NCI-H2107 treated with DMSO at 0.1 percent for 48 hours (cell line): ENCODE measurements at regions not wholly inside any gene's neighbourhood (a gene's known extent, or its start where the extent isn't known, plus 50 kb on each side); places are given as distances from the start of the nearest gene placed in this dataset.
A peak's percentile ranks its signal among the peaks of the same experiment; 100 is the strongest.

Experiments
- DNase-seq: peaks from one replicate; lab custom pipeline; 2025; ENCODE audit not compliant: unreplicated experiment; lab: John Stamatoyannopoulos, UW

DNA sequence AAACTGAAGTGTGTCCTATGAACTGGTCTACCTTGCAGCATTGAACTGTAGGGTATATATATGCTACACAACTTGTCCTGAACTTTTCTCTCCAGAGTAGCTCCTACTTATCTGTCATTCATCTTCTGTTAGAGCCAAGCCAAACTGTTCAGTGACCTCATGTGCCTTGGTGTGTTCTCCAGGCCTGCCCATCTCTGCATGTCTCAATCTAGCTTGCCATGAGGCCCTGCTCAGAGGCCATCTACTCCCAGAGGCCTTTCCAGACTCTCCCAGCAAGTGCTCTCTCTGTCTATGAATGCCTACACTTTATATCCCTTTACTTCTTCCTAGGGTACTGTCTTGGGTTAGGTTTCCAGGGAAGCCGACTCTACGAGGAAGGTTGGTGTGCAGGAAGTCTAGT is 99.8 kb upstream of the MTPN start:
- no peak for DNase-seq

DNA sequence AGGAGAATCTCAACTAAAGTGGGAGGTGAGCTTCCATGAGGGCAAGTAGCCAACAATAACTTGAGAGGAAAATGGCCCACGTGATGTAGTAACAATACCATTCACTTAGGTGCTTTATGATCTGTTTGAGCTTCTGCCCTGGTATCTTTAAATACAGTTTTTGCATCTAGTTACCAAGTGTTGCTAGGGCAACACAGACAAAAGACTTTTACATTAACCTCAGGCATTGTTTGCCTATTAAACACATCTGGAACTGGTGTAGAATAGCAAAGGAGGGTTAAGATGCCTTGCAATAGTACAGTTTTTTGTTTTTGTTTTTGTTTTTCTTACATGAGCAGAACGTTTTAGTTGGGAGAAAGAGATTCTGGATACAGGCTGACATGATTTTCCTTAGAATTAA is 97.7 kb upstream of the MTPN start:
- DNase-seq, result no peak

DNA sequence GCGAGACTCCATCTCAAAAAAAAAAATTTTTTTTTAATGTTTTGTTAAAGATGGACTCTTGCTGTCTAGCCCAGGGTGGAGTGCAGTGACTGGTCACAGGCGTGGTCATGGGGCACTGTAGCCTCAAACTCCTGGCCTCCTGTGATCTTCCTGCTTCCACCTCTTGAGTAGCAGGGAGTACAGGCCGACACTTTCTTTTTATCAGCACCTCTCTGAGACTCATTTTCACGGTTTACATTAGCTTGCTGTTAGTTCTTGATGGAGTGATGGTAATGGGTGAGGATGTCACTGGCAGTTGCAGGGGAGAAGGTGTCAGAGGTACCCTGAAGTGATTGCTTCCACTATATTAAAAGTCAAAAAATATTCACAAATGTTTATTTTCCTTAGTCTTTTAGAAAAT is 95.3 kb upstream of the MTPN start:
- DNase-seq, result no peak

DNA sequence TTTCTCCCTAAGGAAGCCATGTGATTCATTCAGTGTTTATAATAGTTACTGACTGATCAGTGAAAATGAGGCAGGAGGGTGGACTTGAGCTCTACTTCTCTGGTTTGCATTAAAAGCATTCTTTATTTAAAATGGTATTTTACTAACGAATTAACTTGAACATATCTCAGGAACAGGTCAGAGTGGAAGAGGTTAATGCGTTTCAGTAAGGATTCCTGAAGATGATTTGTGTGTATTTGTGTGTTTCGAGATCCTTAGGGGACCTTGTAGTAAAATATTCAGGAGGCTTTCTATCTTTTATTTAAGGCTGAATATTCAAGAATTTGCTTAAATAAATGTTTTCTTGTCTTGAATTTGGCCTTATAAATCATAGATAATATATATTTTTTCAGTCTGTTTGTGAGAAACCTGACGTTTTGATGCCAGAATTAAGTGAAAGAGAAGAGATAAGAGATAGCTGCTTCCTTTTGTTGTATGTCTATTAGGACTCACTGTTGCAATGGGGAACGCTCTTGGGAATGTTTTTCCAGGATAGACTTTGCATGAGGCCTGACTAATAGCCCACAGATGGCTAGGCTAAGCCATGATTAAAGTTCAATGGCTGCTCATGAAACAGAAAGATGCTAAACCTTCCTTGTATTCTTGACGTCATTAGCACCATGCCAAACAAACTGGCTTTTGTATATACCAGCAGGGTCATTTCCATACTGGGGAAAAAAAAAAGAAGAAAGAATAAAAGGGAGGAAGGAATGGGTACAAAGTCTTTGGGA is 93.8 kb upstream of the MTPN start:
- DNase-seq, result no peak

DNA sequence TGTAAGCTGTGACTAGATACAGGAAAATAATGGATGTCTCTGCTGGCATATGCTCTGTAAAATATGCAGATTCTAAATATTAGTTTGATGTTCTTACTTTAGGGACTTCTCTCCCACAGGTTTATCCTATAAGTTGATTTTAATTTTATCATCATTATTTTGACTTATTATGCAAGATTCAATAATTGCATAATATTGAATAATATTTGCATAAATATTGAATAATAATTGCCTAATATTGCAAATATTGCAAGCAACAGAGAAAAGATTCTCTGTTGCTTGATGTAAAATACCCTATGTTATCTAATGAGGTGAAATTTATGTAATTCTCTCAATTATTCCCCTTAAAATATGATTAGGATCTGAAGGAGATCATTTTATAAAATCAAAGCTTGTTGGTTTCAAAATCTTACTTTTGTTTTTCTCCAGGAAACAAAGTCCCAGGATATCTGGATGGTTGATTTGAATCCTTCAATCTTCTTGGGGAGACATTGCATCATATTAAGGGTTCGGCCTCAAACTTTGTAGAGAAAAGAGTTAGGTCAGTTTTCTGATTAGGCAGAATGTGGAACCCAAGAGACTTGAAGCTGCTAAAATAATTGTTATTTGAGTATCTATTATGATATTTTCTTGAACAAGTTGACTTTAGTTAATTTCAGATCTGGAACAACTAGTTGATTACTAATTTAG is 92.8 kb upstream of the MTPN start:
- no peak for DNase-seq

DNA sequence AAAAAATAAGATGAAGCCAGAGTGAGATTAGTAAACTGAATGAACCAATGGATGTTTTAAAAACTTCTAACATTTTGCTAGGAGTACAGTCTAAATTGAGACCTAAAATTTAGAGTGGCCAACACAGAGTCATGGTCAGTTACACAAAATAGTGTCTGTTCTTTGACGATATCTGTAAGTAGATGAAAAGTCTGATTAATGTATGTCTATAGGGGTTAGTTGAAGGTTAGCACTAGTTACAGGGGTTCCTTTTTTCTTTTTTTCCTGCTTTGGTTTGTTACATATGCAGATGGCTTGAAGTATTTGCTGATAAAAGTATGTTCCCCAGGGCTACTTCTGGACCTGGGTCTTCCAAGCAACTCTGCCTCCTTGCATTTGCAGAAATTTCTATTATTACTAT is 90.1 kb upstream of the MTPN start:
- no peak for DNase-seq

DNA sequence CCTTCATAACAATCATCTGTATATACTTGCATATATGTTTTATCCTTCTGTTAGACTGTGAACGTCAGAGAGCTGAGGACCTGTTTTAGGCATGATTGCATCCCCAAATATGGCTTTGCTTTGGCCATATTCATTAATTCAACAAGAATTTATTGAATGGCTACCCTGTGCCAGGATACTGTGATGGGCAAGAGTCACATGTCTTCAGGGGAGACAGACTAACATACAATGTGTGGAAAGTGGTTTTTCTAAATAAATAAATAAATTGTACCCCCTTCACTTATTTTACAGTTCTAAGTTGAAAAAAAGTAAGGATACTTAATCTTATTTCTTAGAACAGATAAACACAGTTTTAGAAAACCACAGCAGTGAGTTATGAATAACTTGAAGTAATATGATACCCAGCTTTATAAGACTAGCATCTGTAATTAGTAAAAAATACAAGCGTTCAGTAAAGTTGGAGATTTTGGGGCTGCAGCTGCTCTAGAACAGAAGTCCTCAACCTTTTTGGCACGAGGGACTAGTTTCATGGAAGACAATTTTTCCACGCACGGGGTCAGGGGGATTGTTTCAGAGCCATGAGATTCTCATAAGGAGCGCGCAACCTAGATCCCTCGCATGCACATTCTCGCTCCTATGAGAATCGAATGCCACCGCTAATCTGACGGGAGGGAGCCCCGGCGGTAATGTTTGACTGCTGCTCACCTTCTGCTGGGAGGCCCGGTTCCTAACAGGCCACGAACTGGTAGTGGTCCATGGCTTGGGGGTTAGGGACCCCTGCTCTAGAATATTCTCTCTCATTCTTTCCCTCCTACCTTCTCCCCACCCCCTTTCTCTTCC is 89.4 kb upstream of the MTPN start:
- no peak for DNase-seq

DNA sequence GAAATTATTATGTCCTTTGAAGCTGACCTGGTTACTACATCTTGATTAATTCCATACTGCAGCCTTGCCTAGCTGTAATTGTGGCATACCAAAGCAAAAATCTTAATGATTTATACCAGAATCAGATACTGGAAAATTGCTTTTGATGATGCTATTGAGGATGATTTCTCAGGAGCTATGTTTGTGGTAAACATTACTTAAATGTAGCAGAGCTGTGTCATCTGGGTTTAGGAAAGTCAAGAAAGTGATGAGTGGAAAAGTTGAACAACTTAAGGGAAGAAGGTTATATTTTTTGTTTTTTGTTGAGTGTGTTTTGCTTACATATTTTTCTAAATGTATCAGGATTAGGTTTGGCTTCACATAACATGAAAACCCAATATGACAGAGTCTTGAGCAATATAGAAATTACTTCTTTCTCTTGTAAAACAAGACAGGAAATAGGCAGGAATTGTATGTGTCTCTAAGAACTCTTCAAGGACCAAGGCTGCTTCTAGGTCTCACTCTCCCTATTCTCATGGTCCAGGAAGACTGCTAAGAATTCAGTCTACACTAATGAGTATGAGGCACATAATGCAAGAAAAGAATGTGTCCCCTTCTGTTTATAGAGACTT is 87.6 kb upstream of the MTPN start:
- no peak for DNase-seq

DNA sequence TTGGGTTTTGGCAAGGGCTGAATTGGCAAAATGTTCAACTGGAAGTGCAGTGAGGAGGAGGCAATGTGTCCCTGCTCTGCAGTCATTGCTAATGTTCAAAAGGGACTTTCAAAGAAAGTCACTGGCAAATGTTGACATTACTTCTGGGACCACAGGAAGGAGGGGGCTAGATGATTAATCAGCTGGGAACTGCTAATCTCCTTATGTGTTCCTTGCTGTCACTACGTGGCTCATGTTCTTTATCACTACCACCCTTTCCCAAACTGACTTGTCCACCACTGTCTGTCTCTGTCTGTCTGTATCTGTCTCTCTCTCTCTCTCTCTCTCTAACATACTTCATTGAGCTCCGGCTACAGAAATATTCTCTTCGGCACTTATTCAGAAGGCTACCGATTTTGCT is 86.9 kb upstream of the MTPN start:
- DNase-seq, result no peak

DNA sequence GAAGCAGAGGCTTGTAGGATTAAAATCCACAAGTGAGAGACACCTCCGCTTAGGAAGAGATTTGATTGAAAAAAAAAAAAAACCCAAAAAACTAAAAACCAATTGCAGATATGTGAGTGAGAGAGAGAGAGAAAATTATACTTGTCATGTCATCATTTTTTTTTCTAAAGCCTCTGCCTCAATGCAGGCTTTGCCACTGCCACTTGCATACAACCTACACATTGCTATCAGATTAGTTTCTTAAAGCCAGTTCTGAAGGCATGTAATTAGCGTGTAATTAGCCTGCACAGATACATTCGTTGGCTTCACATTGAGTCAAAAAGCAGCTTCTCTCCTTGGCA is 86.1 kb upstream of the MTPN start:
- no peak for DNase-seq

DNA sequence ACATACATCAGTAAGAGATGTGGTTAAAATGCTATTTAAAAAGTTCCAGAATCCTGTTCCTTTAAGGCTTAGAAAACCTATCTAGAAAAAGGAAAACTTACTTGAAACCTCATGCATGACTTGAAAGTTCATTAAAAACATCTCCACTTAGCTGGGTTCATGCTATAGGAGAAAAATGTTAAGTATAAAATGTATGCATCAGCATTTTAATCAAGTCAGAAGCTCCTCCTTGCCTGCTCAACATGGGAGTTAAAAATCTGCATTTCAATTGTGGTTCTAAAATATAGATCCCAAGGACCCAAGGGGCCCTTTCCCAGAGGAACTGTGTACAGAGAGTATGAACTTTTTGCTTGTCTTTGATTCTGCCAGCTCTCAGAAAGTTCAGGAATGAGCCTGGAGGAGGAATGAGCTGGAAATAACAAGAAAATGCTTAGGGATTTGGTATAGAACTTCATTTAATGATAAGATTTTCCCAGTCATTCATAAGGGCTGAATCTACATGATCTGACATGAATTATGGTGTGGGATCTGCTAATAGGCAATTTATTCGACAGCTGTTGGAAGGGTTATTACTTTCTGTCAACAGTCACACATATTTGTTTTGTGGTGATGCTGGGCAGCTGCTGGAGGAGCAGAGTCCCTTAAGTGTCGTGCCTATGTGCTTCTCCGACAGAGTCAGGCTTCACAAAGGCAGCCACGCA is 85.6 kb upstream of the MTPN start:
- peak; percentile 36 for DNase-seq

DNA sequence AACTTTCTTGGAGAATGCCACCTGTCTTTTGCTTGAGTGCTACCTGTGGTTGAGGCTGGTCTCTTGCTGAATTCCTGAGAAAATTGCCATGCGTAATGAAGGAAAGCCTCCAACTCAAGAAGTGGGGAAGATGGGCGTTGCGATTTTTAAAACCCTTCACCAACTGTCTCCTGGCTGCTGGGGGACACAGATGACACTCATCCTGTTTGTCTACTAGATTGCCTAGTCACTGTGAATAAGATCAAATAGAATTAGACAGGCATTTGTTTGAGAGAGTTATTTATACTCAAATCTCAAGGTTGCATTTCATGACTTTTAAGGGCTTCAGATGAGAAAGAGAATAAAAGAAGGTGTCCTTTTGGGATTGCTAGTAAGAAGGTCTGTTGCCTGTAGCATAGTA is 84.3 kb upstream of the MTPN start:
- no peak for DNase-seq

DNA sequence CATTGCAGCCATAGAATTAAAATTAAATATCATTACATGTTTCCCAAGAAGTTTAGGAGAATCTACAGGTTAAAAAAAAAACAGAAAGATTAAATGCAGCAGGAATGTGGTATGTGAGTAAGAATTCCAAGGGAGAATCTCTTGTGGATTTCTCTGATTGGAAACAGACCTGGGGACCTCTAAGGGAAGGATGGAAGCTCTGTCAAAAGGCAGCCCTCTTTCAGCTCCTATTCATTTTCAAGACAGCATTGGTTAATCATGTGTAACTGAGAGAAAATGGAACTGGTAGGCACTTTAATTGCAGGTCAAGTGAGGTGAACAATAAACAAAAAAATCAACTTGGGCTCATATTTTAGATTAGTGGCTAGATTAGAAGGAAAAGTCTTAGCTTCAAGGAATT is 81.4 kb upstream of the MTPN start:
- DNase-seq, result no peak

DNA sequence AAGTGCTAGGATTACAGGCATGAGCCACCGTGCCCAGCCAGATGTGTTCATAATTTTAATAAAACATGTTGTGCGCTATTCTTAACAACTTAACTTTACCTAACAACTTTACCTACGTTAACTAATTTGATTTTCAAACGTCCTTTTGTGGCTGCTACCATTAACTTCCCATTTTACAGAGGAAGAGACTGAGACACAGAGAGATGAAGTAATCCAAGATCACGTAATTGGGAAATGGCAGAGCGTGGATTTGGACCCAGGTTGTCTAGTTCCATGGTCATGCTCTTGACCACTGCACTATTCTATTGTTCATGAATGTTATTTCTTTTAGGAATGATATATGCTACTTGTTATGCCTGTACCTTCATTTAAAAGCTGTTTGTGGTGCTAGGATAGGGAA is 80.3 kb upstream of the MTPN start:
- DNase-seq, result no peak

DNA sequence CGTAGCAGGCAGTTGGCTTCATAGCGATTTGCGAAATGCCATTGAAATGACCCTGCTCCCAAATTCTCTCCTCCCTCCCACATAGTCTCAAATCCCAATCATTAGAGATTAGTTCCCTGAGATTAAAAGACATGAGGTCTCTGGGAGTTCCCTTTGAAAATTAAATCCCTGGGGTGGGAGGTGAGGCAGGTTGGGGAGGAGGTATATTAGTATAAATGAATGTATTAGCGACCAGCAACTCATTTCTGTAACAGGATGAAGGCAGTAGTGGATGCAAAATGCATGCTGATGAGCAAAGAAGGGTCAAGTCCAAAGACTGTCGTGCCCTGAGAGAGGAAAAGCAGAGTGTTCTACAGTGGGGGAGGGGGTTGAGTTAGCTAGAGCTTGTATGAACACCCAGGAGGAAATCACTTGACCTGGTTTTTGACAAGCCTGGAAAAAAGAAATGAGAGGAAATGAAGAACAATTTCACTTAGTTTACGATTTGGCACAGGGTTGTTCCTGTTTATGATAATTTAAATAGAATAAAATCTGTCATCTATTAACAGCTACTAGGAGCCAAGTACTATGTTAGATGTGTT is 79.6 kb upstream of the MTPN start:
- no peak for DNase-seq

DNA sequence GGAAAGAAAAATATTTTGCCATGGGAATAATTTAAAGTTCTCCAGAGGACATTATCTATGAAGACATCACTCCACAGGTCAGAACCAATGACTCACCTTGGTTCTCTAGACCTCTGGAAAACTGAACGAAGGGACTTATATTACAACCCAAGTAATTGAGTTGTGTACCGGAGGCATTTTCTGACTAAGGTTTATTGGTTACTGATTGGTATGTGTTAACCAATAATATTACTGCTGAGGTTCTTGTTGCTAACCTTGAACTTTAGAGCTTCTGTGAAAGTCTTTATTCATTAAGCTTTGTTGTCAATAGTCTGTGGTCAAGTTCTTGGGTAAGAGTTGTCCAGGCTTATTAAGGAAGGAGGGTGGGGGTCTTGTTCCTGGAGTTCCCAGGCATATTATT is 78.1 kb upstream of the MTPN start:
- no peak for DNase-seq

DNA sequence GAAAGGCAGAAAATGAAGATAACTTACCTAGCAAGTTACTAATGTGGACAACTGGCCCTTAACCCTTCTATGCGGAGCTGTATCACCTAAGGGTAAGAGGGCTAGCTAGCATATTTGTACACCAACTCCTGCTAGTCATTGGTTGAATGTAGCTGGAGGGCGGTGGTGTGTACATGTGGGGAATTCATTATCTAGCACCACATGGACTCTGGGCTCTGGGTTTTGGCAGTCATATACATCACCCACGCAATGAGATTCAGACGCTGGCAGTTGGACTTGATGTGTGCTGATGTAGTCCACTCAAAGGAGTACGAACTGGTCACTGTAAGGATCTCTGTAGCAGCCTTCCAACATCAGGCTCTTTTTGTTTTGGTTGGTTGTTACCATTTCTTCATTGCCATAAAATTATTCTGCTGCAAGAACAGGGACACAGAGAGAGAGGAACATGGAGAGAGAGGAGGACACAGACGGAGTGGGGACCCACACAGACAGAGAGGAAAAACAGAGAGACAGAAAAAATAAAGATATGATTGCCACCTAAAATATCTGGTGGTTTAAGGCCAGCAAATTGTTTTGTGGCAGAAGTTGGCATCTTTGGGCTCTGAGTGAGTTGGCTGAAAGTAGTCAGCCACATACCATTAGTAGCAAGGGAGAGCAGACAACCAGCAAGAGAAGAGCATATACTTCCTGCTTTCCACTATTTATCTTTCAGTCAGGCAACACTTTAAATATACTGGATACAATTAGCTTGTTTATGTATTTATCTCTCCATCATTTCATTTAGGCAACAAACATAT is 76.7 kb upstream of the MTPN start:
- DNase-seq, result no peak

DNA sequence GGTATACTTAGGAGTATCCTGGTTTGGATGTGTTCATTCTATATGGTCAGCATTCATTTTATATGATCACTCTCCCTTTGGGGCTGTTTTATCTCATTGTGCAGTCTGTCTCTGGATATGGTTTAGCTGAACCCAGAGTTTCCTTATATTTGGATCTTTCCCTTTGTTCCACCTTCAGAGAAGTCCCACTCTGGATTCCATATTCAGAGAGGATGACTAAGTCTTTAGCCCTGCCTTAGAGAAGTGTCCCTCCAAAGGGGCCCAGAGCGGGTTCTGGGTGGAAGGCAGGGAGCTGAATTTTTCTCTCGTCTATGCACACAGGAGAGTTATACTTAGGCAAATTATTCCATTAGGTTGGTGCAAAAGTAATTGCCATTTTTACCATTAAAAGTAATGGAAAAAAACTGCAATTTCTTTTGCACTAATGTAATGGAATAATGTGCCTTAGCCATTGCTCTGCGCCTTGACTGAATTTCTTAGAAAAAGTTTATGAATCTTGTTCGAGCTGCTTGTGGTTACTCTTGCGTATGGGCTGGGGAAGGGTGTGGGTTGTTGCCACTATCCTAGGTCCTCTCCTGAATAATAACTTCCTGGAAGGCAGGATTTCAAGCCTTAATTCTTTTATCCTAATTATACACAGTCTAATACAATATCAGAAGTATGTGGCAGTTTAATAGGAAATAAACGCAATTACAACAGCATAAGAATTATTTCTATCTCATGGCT is 74.2 kb upstream of the MTPN start:
- no peak for DNase-seq

DNA sequence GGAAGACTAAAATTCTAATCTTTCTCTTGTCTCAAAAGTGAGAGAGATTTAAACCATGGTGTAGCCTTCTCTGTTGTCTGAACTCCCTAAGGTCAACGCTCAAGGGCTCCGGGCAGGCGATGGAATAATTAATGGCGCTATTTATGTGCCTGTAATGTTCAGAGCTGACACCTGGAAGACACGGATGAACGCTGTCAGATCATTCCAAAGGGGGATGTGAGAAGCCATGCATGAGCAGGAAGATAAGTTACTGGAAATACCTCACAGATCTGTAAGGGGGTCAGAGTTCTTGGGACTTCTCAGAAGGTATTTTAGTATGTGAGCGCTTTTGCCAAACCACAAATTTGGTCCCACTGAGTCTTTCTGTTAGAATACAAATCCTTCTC is 73.3 kb upstream of the MTPN start:
- no peak for DNase-seq
